SH-SY5Y (cell line): ENCODE measurements at regions not wholly inside any gene's neighbourhood (a gene's known extent, or its start where the extent isn't known, plus 50 kb on each side); places are given as distances from the start of the nearest gene placed in this dataset.

ENCODE experiments used
- GATA2 ChIP-seq: IDR thresholded peaks from 2 replicates; pipeline ENCODE4 v1.6.1; 2011; ENCODE audit warnings: mild to moderate bottlenecking, low read depth, low read length
- GATA3 ChIP-seq: IDR thresholded peaks from 2 replicates; pipeline ENCODE4 v1.6.1; 2011; ENCODE audit warnings: low read depth, mild to moderate bottlenecking, low read length, moderate library complexity

GRCh38 chr15:36059596-36059995 lies 513.6 kb upstream of the DPH6 start:
- TF ChIP-seq GATA2 (no peak), GATA3 (no peak)
